H9 (cell line): ENCODE measurements at regions not wholly inside any gene's neighbourhood (a gene's known extent, or its start where the extent isn't known, plus 50 kb on each side); places are given as distances from the start of the nearest gene placed in this dataset.

Experiments used
- DNase-seq: peaks from one replicate; pipeline ENCODE4 v3.0.0-alpha.2; 2017
- H2AFZ ChIP-seq: one replicate; pipeline ENCODE4 v1.6.1; 2013; ENCODE audit warnings: mild to moderate bottlenecking, low read length, control low read depth, moderate library complexity
- H2AK5ac ChIP-seq: 2 replicates; pipeline ENCODE4 v1.6.1; 2013; ENCODE audit warnings: low read length, control low read depth, mixed read lengths; ENCODE audit not compliant: insufficient read length
- H2BK120ac ChIP-seq: one replicate; pipeline ENCODE4 v1.6.1; 2013; ENCODE audit warnings: low read depth, mild to moderate bottlenecking, low read length, control low read depth, inconsistent platforms; ENCODE audit not compliant: poor library complexity, severe bottlenecking
- H2BK12ac ChIP-seq: 2 replicates; pipeline ENCODE4 v1.6.1; 2013; ENCODE audit warnings: low read length, control low read depth, mixed read lengths, low read depth; ENCODE audit not compliant: insufficient read length
- H2BK15ac ChIP-seq: 2 replicates; pipeline ENCODE4 v1.6.1; 2013; ENCODE audit warnings: low read depth, low read length, control low read depth
- H2BK20ac ChIP-seq: one replicate; pipeline ENCODE4 v1.6.1; 2013; ENCODE audit warnings: low read depth, mild to moderate bottlenecking, low read length, control low read depth, inconsistent platforms; ENCODE audit not compliant: poor library complexity, severe bottlenecking
- H2BK5ac ChIP-seq: 2 replicates; pipeline ENCODE4 v1.6.1; 2013; ENCODE audit warnings: low read length, control low read depth, mixed read lengths; ENCODE audit not compliant: insufficient read length
- H3K14ac ChIP-seq: 2 replicates; pipeline ENCODE4 v1.6.1; 2013; ENCODE audit warnings: low read length, control low read depth; ENCODE audit not compliant: insufficient read depth
- H3K18ac ChIP-seq: 2 replicates; pipeline ENCODE4 v1.6.1; 2013; ENCODE audit warnings: low read depth, mild to moderate bottlenecking, mixed read lengths, low read length, control low read depth; ENCODE audit not compliant: insufficient read length
- H3K23ac ChIP-seq: 2 replicates; pipeline ENCODE4 v1.6.1; 2013; ENCODE audit warnings: low read length, control low read depth, mixed read lengths, low read depth; ENCODE audit not compliant: insufficient read length
- H3K23me2 ChIP-seq: 2 replicates; pipeline ENCODE4 v1.6.1; 2013; ENCODE audit warnings: low read depth, mild to moderate bottlenecking, mixed read lengths, low read length, control low read depth; ENCODE audit not compliant: insufficient read length, poor library complexity, severe bottlenecking
- H3K27ac ChIP-seq: 2 replicates; pipeline ENCODE4 v1.5.1; 2013; ENCODE audit warnings: low read length, control low read depth, mixed read lengths, low read depth; ENCODE audit not compliant: insufficient read length
- H3K27me3 ChIP-seq: 2 replicates; pipeline ENCODE4 v1.6.1; 2013; ENCODE audit warnings: low read length, control low read depth, inconsistent platforms; ENCODE audit not compliant: insufficient read depth
- H3K4ac ChIP-seq: 2 replicates; pipeline ENCODE4 v1.6.1; 2013; ENCODE audit warnings: low read depth, mild to moderate bottlenecking, control low read depth, inconsistent platforms, low read length, moderate library complexity
- H3K4me1 ChIP-seq: 2 replicates; pipeline ENCODE4 v1.6.1; 2013; ENCODE audit warnings: low read length, control low read depth, inconsistent platforms; ENCODE audit not compliant: insufficient read depth
- H3K4me2 ChIP-seq: 2 replicates; pipeline ENCODE4 v1.6.1; 2013; ENCODE audit warnings: low read length, control low read depth, mixed read lengths; ENCODE audit not compliant: insufficient read length, insufficient read depth
- H3K56ac ChIP-seq: 2 replicates; pipeline ENCODE4 v1.6.1; 2013; ENCODE audit warnings: low read depth, mild to moderate bottlenecking, mixed read lengths, low read length, control low read depth; ENCODE audit not compliant: insufficient read length
- H3K79me1 ChIP-seq: 2 replicates; pipeline ENCODE4 v1.6.1; 2013; ENCODE audit warnings: low read depth, mild to moderate bottlenecking, moderate library complexity, low read length, control low read depth, inconsistent platforms; ENCODE audit not compliant: insufficient read depth, poor library complexity, severe bottlenecking
- H3K79me2 ChIP-seq: 2 replicates; pipeline ENCODE4 v1.6.1; 2013; ENCODE audit warnings: low read length, control low read depth, inconsistent platforms; ENCODE audit not compliant: insufficient read depth
- H3K9ac ChIP-seq: 2 replicates; pipeline ENCODE4 v1.6.1; 2013; ENCODE audit warnings: low read length, control low read depth, mixed read lengths; ENCODE audit not compliant: insufficient read length; ENCODE audit errors: extremely low read depth
- H3K9me3 ChIP-seq: one replicate; pipeline ENCODE4 v1.6.1; 2013; ENCODE audit warnings: low read depth, low read length, inconsistent platforms; ENCODE audit not compliant: control insufficient read depth
- H3T11ph ChIP-seq: one replicate; pipeline ENCODE4 v1.6.1; 2013; ENCODE audit warnings: mild to moderate bottlenecking, low read length, control low read depth, inconsistent platforms
- H4K20me1 ChIP-seq: one replicate; pipeline ENCODE4 v1.6.1; 2013; ENCODE audit not compliant: control insufficient read depth, insufficient read length, insufficient read depth
- H4K5ac ChIP-seq: 2 replicates; pipeline ENCODE4 v1.6.1; 2013; ENCODE audit warnings: low read depth, mild to moderate bottlenecking, mixed read lengths, low read length, control low read depth; ENCODE audit not compliant: insufficient read length
- H4K8ac ChIP-seq: replicated peaks from 2 replicates; pipeline ENCODE4 v1.6.1; 2013; ENCODE audit warnings: low read length, control low read depth, mixed read lengths, low read depth; ENCODE audit not compliant: insufficient read length
- H4K91ac ChIP-seq: 2 replicates; pipeline ENCODE4 v1.6.1; 2013; ENCODE audit warnings: low read depth, mild to moderate bottlenecking, moderate library complexity, mixed read lengths, low read length, control low read depth; ENCODE audit not compliant: insufficient read length
- H3K27ac Mint-ChIP-seq, 3 experiments: 2 replicates in 2 of 3; 3 replicates in 1 of 3; pipeline ENCODE4 v1.8.0; 2020 to 2021; ENCODE audit warnings: mixed read lengths in 3 of 3, mild to moderate bottlenecking in 1 of 3, moderate library complexity in 1 of 3
- H3K27me3 Mint-ChIP-seq: 2 replicates; pipeline ENCODE4 v1.8.0; 2021; ENCODE audit warnings: low read depth, mild to moderate bottlenecking, moderate library complexity, mixed read lengths
- H3K36me3 Mint-ChIP-seq, 3 experiments: 2 replicates in 2 of 3; 3 replicates in 1 of 3; pipeline ENCODE4 v1.8.0; 2020 to 2021; ENCODE audit warnings: low read depth in 3 of 3, mixed read lengths in 3 of 3; ENCODE audit not compliant: insufficient read depth in 1 of 3
- H3K4me1 Mint-ChIP-seq, 2 experiments: 2 replicates each; pipeline ENCODE4 v1.8.0; 2020; ENCODE audit warnings: mixed read lengths in 2 of 2
- H3K4me3 Mint-ChIP-seq, 2 experiments: 2 replicates in 1 of 2; 3 replicates in 1 of 2; pipeline ENCODE4 v1.8.0; 2020 to 2021; ENCODE audit warnings: mild to moderate bottlenecking in 2 of 2, mixed read lengths in 2 of 2, moderate library complexity in 1 of 2
- H3K9me3 Mint-ChIP-seq, 2 experiments: 2 replicates in 1 of 2; 3 replicates in 1 of 2; pipeline ENCODE4 v1.8.0; 2020; ENCODE audit warnings: mild to moderate bottlenecking in 2 of 2, mixed read lengths in 2 of 2, moderate library complexity in 1 of 2
- CTCF ChIP-seq: fragments of 200-600 bp; sonication (generic); conservative IDR thresholded peaks from 3 replicates; pipeline ENCODE4 v1.8.0; 2021; ENCODE audit warnings: antibody characterized with exemption, mild to moderate bottlenecking
- WGBS: extraction: QIAGEN DNeasy Blood & Tissue Kit; methylation state at CpG from one replicate; pipeline ENCODE4 v1.1.7; 2013; ENCODE audit warnings: missing lambda C conversion rate, low lambda C conversion rate, mixed read lengths; ENCODE audit not compliant: insufficient read length; ENCODE audit errors: extremely low coverage; 5-methylcytosine and 5-hydroxymethylcytosine counted together

- H3K4me1 Mint-ChIP-seq: peaks cover 0 to 5% of the 10 kb centered on the region in 2 experiments; a peak in 1 of 4 replicates
- H3K9me3 Mint-ChIP-seq: peaks cover 32 to 40% of the 10 kb centered on the region in 2 experiments
- Histone ChIP-seq H3K14ac (no peak overlapping the region), H3K4me2 (no peak overlapping the region), H4K91ac (no peak overlapping the region), H3K18ac (no peak overlapping the region), H2AFZ (no peak overlapping the region), H3K23me2 (no peaks in the 10 kb centered on the region), H3K9ac (no peak overlapping the region), H3T11ph (no peak overlapping the region), H3K4me1 (no peaks in the 10 kb centered on the region), H3K79me1 (no peaks in the 10 kb centered on the region), H2BK5ac (no peak overlapping the region), H3K9me3 (no peaks in the 10 kb centered on the region), H3K23ac (no peak overlapping the region), H2BK20ac (no peak overlapping the region), H3K56ac (no peak overlapping the region), H3K4ac (no peak overlapping the region), H2AK5ac (no peak overlapping the region), H2BK12ac (no peak overlapping the region), H4K5ac (no peak overlapping the region), H2BK120ac (no peak overlapping the region), H3K27me3 (no peaks in the 10 kb centered on the region), H4K8ac (no peak overlapping the region), H3K79me2 (no peaks in the 10 kb centered on the region), H2BK15ac (no peak overlapping the region), H4K20me1 (no peaks in the 10 kb centered on the region), H3K27ac (no peak overlapping the region)
- peaks cover 11 to 29% (median 20%) of the 10 kb centered on the region in 3 experiments for H3K36me3 Mint-ChIP-seq
- H3K27ac Mint-ChIP-seq: no peak overlapping the region
- no peak for TF ChIP-seq CTCF
- H3K4me3 Mint-ChIP-seq: no peak overlapping the region
- DNase-seq: no peak
- WGBS: no CpG with 5 or more reads among the region's 2 CpGs
- no peaks in the 10 kb centered on the region; the same call in 1 of the 2 replicates for H3K27me3 Mint-ChIP-seq
Observed at GRCh38 chr21:15953551-15954116, 223.9 kb downstream of the USP25 start.
